ENCODE measurements at regions not wholly inside any gene's neighbourhood (a gene's known extent, or its start where the extent isn't known, plus 50 kb on each side); places are given as distances from the start of the nearest gene placed in this dataset.

GRCh38 chr10:91036807-91037411, 116.0 kb upstream of the ANKRD1 start:
- TF ChIP-seq GATA1 (IDR thresholded peaks at IDR 0.05; ENCODE audit: low read depth, low read length) (no peak), POLR2A (IDR thresholded peaks at IDR 0.05; ENCODE audit: low read length) (no peak)
- DNase-seq, result no peak

- no peak for DNase-seq
- TF ChIP-seq POLR2A (IDR thresholded peaks at IDR 0.05; ENCODE audit: low read length) (no peak), GATA1 (IDR thresholded peaks at IDR 0.05; ENCODE audit: low read depth, low read length) (no peak)
These were observed 118.1 kb upstream of the ANKRD1 start for GRCh38 chr10:91038971-91039370.

GRCh38 chr10:91040343-91040742, 119.5 kb upstream of the ANKRD1 start:
- TF ChIP-seq POLR2A (IDR thresholded peaks at IDR 0.05; ENCODE audit: low read length), result no peak
- TF ChIP-seq GATA1 (IDR thresholded peaks at IDR 0.05; ENCODE audit: low read depth, low read length), result no peak
- no peak for DNase-seq

GRCh38 chr10:91042069-91042468, 121.2 kb upstream of the ANKRD1 start:
- DNase-seq, result no peak
- TF ChIP-seq GATA1 (IDR thresholded peaks at IDR 0.05; ENCODE audit: low read depth, low read length), result no peak
- no peak for TF ChIP-seq POLR2A (IDR thresholded peaks at IDR 0.05; ENCODE audit: low read length)

GRCh38 chr10:91043173-91043910, 122.5 kb upstream of the ANKRD1 start:
- DNase-seq, result peak; percentile 31 to 51
- no peak for TF ChIP-seq GATA1 (IDR thresholded peaks at IDR 0.05; ENCODE audit: low read depth, low read length)
- TF ChIP-seq POLR2A (IDR thresholded peaks at IDR 0.05; ENCODE audit: low read length), result no peak

- TF ChIP-seq GATA1 (IDR thresholded peaks at IDR 0.05; ENCODE audit: low read depth, low read length) (no peak), POLR2A (IDR thresholded peaks at IDR 0.05; ENCODE audit: low read length) (no peak)
- DNase-seq, result no peak
These were observed 126.0 kb upstream of the ANKRD1 start for GRCh38 chr10:91046869-91047268.

GRCh38 chr10:91048380-91048779, 127.5 kb upstream of the ANKRD1 start:
- no peak for DNase-seq
- no peak for TF ChIP-seq GATA1 (IDR thresholded peaks at IDR 0.05; ENCODE audit: low read depth, low read length)
- no peak for TF ChIP-seq POLR2A (IDR thresholded peaks at IDR 0.05; ENCODE audit: low read length)

GRCh38 chr10:91049296-91049987, 128.6 kb upstream of the ANKRD1 start:
- TF ChIP-seq GATA1 (IDR thresholded peaks at IDR 0.05; ENCODE audit: low read depth, low read length), result no peak
- TF ChIP-seq POLR2A (IDR thresholded peaks at IDR 0.05; ENCODE audit: low read length), result no peak
- no peak for DNase-seq

- no peak for TF ChIP-seq GATA1 (IDR thresholded peaks at IDR 0.05; ENCODE audit: low read depth, low read length)
- no peak for TF ChIP-seq POLR2A (IDR thresholded peaks at IDR 0.05; ENCODE audit: low read length)
- DNase-seq, result no peak
These were observed 129.1 kb upstream of the ANKRD1 start for GRCh38 chr10:91049988-91050360.

GRCh38 chr10:91050371-91051034, 129.6 kb upstream of the ANKRD1 start:
- TF ChIP-seq GATA1 (IDR thresholded peaks at IDR 0.05; ENCODE audit: low read depth, low read length) (no peak), POLR2A (IDR thresholded peaks at IDR 0.05; ENCODE audit: low read length) (no peak)
- no peak for DNase-seq

GRCh38 chr10:91051829-91052228, 130.9 kb upstream of the ANKRD1 start:
- TF ChIP-seq GATA1 (IDR thresholded peaks at IDR 0.05; ENCODE audit: low read depth, low read length), result no peak
- no peak for TF ChIP-seq POLR2A (IDR thresholded peaks at IDR 0.05; ENCODE audit: low read length)

GRCh38 chr10:91054325-91054724, 133.4 kb upstream of the ANKRD1 start:
- no peak for DNase-seq
- TF ChIP-seq POLR2A (IDR thresholded peaks at IDR 0.05; ENCODE audit: low read length) (no peak), GATA1 (IDR thresholded peaks at IDR 0.05; ENCODE audit: low read depth, low read length) (no peak)

More at GRCh38 chr10:91051829-91052228, 130.9 kb upstream of the ANKRD1 start:
- no peak for DNase-seq

GRCh38 chr10:91061187-91061586, 140.3 kb upstream of the ANKRD1 start:
- no peak for DNase-seq
- TF ChIP-seq POLR2A (IDR thresholded peaks at IDR 0.05; ENCODE audit: low read length) (no peak), GATA1 (IDR thresholded peaks at IDR 0.05; ENCODE audit: low read depth, low read length) (no peak)

- no peak for DNase-seq
- no peak for TF ChIP-seq POLR2A (IDR thresholded peaks at IDR 0.05; ENCODE audit: low read length)
- TF ChIP-seq GATA1 (IDR thresholded peaks at IDR 0.05; ENCODE audit: low read depth, low read length), result no peak
These were observed 140.7 kb upstream of the ANKRD1 start for GRCh38 chr10:91061608-91062007.

All from erythroblast (primary cell).